H1 (cell line): ENCODE measurements at regions not wholly inside any gene's neighbourhood (a gene's known extent, or its start where the extent isn't known, plus 50 kb on each side); places are given as distances from the start of the nearest gene placed in this dataset.

Experiments used
- CTCF ChIA-PET: fragments of 300-600 bp; sonication (Branson Sonifier 250); formaldehyde crosslinking; loops from one replicate; lab custom pipeline; 2021; ENCODE audit not compliant: partially characterized antibody; lab: Charles Lee
- POLR2A ChIA-PET: fragments of 300-600 bp; sonication (Branson Sonifier 250); formaldehyde crosslinking; loops from one replicate; lab custom pipeline; 2021; ENCODE audit warnings: inconsistent platforms; ENCODE audit not compliant: partially characterized antibody; lab: Charles Lee
- DNase-seq, 2 experiments: peaks; one replicate each; pipeline versions ENCODE4 v3.0.0 to v3.0.0-alpha.2; 2010 to 2022; ENCODE audit warnings: low spot score in 2 of 2, low read depth in 1 of 2, mixed read lengths in 1 of 2
- FAIRE-seq: peaks from 2 replicates; lab custom pipeline; 2011; peaks lifted over from hg19 to GRCh38; lab: Jason Lieb, UNC
- H2AFZ ChIP-seq: 2 replicates; pipeline ENCODE4 v1.8.1; 2012; ENCODE audit warnings: low read length, inconsistent platforms
- H2AK5ac ChIP-seq: 2 replicates; pipeline ENCODE4 v1.6.1; 2013; ENCODE audit warnings: low read depth, low read length
- H2BK120ac ChIP-seq: replicated peaks from 2 replicates; pipeline ENCODE3; 2013; ENCODE audit warnings: low read depth, low read length, inconsistent platforms
- H2BK12ac ChIP-seq: 2 replicates; pipeline ENCODE4 v1.6.1; 2013; ENCODE audit warnings: low read depth, low read length
- H2BK15ac ChIP-seq: 2 replicates; pipeline ENCODE4 v1.6.1; 2013; ENCODE audit warnings: low read length
- H2BK20ac ChIP-seq: 2 replicates; pipeline ENCODE4 v1.6.1; 2013; ENCODE audit warnings: low read length
- H2BK5ac ChIP-seq: 2 replicates; pipeline ENCODE4 v1.6.1; 2013; ENCODE audit warnings: low read depth, low read length
- H3K14ac ChIP-seq: 2 replicates; pipeline ENCODE4 v1.6.1; 2013; ENCODE audit warnings: inconsistent platforms; ENCODE audit not compliant: insufficient read length
- H3K18ac ChIP-seq: 2 replicates; pipeline ENCODE4 v1.6.1; 2013; ENCODE audit warnings: low read length; ENCODE audit errors: extremely low read depth
- H3K23ac ChIP-seq: 2 replicates; pipeline ENCODE4 v1.6.1; 2013; ENCODE audit warnings: inconsistent platforms; ENCODE audit not compliant: insufficient read length
- H3K23me2 ChIP-seq: 2 replicates; pipeline ENCODE4 v1.6.1; 2013; ENCODE audit warnings: low read depth, low read length
- H3K27ac ChIP-seq: 2 replicates; pipeline ENCODE4 v1.6.1; 2011; ENCODE audit warnings: low read depth, low read length, inconsistent platforms
- H3K27me3 ChIP-seq, 4 experiments: replicated peaks in 1 of 4; 1 replicate in 1 of 4; 2 replicates in 3 of 4; pipeline versions ENCODE4 v1.6.1 to v1.8.1; 2011 to 2013; ENCODE audit warnings: low read length in 3 of 4, mild to moderate bottlenecking in 3 of 4, inconsistent platforms in 2 of 4, mixed read lengths in 2 of 4, moderate library complexity in 1 of 4; ENCODE audit not compliant: control insufficient read depth in 3 of 4, insufficient read depth in 3 of 4; ENCODE audit errors: extremely low read depth in 1 of 4
- H3K36me3 ChIP-seq, 4 experiments: 2 replicates each; pipeline versions ENCODE4 v1.6.1 to v1.8.1; 2011 to 2013; ENCODE audit warnings: mild to moderate bottlenecking in 4 of 4, low read length in 3 of 4, moderate library complexity in 2 of 4, control low read depth in 1 of 4, inconsistent platforms in 1 of 4; ENCODE audit not compliant: insufficient read depth in 4 of 4, control insufficient read depth in 2 of 4
- H3K4ac ChIP-seq: replicated peaks from 2 replicates; pipeline ENCODE3; 2013; ENCODE audit warnings: low read length, low read depth, mixed read lengths, inconsistent platforms; ENCODE audit not compliant: insufficient read length
- H3K4me1 ChIP-seq, 4 experiments: replicated peaks in 1 of 4; 1 replicate in 1 of 4; 2 replicates in 3 of 4; pipeline versions ENCODE4 v1.6.1 to v1.8.1; 2011 to 2013; ENCODE audit warnings: low read length in 3 of 4, inconsistent platforms in 2 of 4, mixed read lengths in 1 of 4; ENCODE audit not compliant: insufficient read depth in 4 of 4, control insufficient read depth in 3 of 4
- H3K4me2 ChIP-seq, 2 experiments: 2 replicates each; pipeline versions ENCODE4 v1.6.1 to v1.8.1; 2011 to 2013; ENCODE audit warnings: low read depth in 2 of 2, low read length in 2 of 2, control low read depth in 1 of 2, inconsistent platforms in 1 of 2, mild to moderate bottlenecking in 1 of 2; ENCODE audit not compliant: insufficient read depth in 1 of 2
- H3K4me3 ChIP-seq, 4 experiments: fragments of 200-600, 300-600 bp in 1 of 4; sonication (generic), shearing (Covaris generic), sonication (Bioruptor Twin) in 1 of 4; 2 replicates each; pipeline versions ENCODE4 v1.5.1 to v1.8.1; 2011 to 2016; ENCODE audit warnings: low read length in 4 of 4, low read depth in 3 of 4, control low read depth in 2 of 4, inconsistent platforms in 2 of 4, mild to moderate bottlenecking in 2 of 4, mixed read lengths in 1 of 4, moderate library complexity in 1 of 4; ENCODE audit not compliant: insufficient read depth in 2 of 4; ENCODE audit errors: extremely low read depth in 1 of 4
- H3K56ac ChIP-seq: replicated peaks from 2 replicates; pipeline ENCODE3; 2013; ENCODE audit warnings: low read depth, mild to moderate bottlenecking, mixed read lengths, low read length, inconsistent platforms; ENCODE audit not compliant: insufficient read length
- H3K79me1 ChIP-seq: 2 replicates; pipeline ENCODE4 v1.6.1; 2013; ENCODE audit warnings: low read depth, low read length, control low read depth
- H3K79me2 ChIP-seq, 2 experiments: 2 replicates each; pipeline versions ENCODE4 v1.6.1 to v1.8.1; 2012 to 2013; ENCODE audit warnings: low read length in 2 of 2, mild to moderate bottlenecking in 2 of 2, inconsistent platforms in 1 of 2; ENCODE audit not compliant: insufficient read depth in 2 of 2, control insufficient read depth in 1 of 2
- H3K9ac ChIP-seq, 4 experiments: replicated peaks in 1 of 4; 1 replicate in 1 of 4; 2 replicates in 3 of 4; pipeline versions ENCODE4 v1.6.1 to v1.8.1; 2011 to 2013; ENCODE audit warnings: low read depth in 3 of 4, low read length in 3 of 4, control low read depth in 2 of 4, mild to moderate bottlenecking in 2 of 4, moderate library complexity in 2 of 4, inconsistent platforms in 1 of 4; ENCODE audit errors: extremely low read depth in 1 of 4
- H3K9me3 ChIP-seq, 2 experiments: 2 replicates each; pipeline versions ENCODE4 v1.6.1 to v1.8.1; 2012 to 2013; ENCODE audit warnings: mild to moderate bottlenecking in 2 of 2, moderate library complexity in 2 of 2, control low read depth in 1 of 2, inconsistent platforms in 1 of 2, low read depth in 1 of 2, low read length in 1 of 2, mixed read lengths in 1 of 2; ENCODE audit not compliant: insufficient read depth in 2 of 2
- H4K20me1 ChIP-seq, 2 experiments: replicated peaks in 1 of 2; 2 replicates each; pipeline versions ENCODE3 to v1.8.1; 2011 to 2013; ENCODE audit warnings: inconsistent platforms in 2 of 2, low read length in 2 of 2, mild to moderate bottlenecking in 1 of 2; ENCODE audit not compliant: insufficient read depth in 2 of 2, control insufficient read depth in 1 of 2
- H4K5ac ChIP-seq: 2 replicates; pipeline ENCODE4 v1.6.1; 2013; ENCODE audit warnings: low read length, low read depth, mixed read lengths, inconsistent platforms; ENCODE audit not compliant: insufficient read length
- H4K8ac ChIP-seq: 2 replicates; pipeline ENCODE4 v1.8.0; 2013; ENCODE audit warnings: mild to moderate bottlenecking, moderate library complexity, low read length, inconsistent platforms; ENCODE audit not compliant: insufficient read depth; ENCODE audit errors: extremely low read depth
- H4K91ac ChIP-seq: replicated peaks from 2 replicates; pipeline ENCODE3; 2013; ENCODE audit warnings: low read length, mixed read lengths, inconsistent platforms; ENCODE audit not compliant: insufficient read length
- BRCA1 ChIP-seq: IDR thresholded peaks from 2 replicates; pipeline ENCODE4 v1.6.1; 2012; ENCODE audit warnings: low read depth, low read length, improper control_type of control experiment
- CREB1 ChIP-seq: IDR thresholded peaks from 2 replicates; pipeline ENCODE4 v1.6.1; 2012; ENCODE audit warnings: inconsistent platforms
- GTF2F1 ChIP-seq: IDR thresholded peaks from 2 replicates; pipeline ENCODE4 v1.6.1; 2012; ENCODE audit warnings: low read depth, low read length, improper control_type of control experiment, borderline replicate concordance
- HDAC2 ChIP-seq, 2 experiments: fragments of 300-600 bp in 1 of 2; sonication (generic) in 1 of 2; IDR thresholded peaks; 2 replicates each; pipeline ENCODE4 v1.6.1; 2011 to 2012; ENCODE audit warnings: low read depth in 2 of 2, low read length in 2 of 2, mild to moderate bottlenecking in 2 of 2, moderate library complexity in 2 of 2, borderline replicate concordance in 1 of 2, inconsistent platforms in 1 of 2
- POLR2AphosphoS5 ChIP-seq: IDR thresholded peaks from 2 replicates; pipeline ENCODE4 v1.6.1; 2011; ENCODE audit warnings: low read depth, low read length
- RFX5 ChIP-seq: IDR thresholded peaks from 2 replicates; pipeline ENCODE4 v1.6.1; 2011; ENCODE audit warnings: low read depth, low read length, improper control_type of control experiment, borderline replicate concordance
- SAP30 ChIP-seq: fragments of 300-600 bp; sonication (generic); IDR thresholded peaks from 2 replicates; pipeline ENCODE4 v1.7.1; 2012; ENCODE audit warnings: low read length, moderate library complexity, mild to moderate bottlenecking, inconsistent platforms; ENCODE audit not compliant: insufficient read depth, insufficient replicate concordance
- SIRT6 ChIP-seq: IDR thresholded peaks from one replicate; pipeline ENCODE4 v1.7.1; 2012; ENCODE audit warnings: low read length, inconsistent platforms
- TAF1 ChIP-seq: IDR thresholded peaks from 2 replicates; pipeline ENCODE4 v1.6.1; 2011; ENCODE audit warnings: mild to moderate bottlenecking, low read depth, low read length
- WGBS, 2 experiments: shearing (Covaris generic) in 1 of 2; methylation state at CpG; one replicate each; pipeline versions ENCODE4 v1.1.6 to v1.1.7; 2013 to 2015; ENCODE audit warnings: low lambda C conversion rate in 2 of 2, mixed read lengths in 2 of 2, inconsistent platforms in 1 of 2, low coverage in 1 of 2, missing lambda C conversion rate in 1 of 2; ENCODE audit not compliant: insufficient replicate concordance in 2 of 2, insufficient coverage in 1 of 2, insufficient read length in 1 of 2; ENCODE audit errors: extremely low coverage in 1 of 2, missing lambda C conversion rate in 1 of 2; 5-methylcytosine and 5-hydroxymethylcytosine counted together

GRCh38 chr9:32709871-32710270 lies 73.5 kb upstream of the TMEM215 start:
- Histone ChIP-seq H3K27ac (no peak overlapping the region), H3K4me3 (no peak overlapping the region), H2BK120ac (no peak overlapping the region), H3K4ac (no peak overlapping the region), H3K4me2 (no peak overlapping the region), H3K9ac (no peak overlapping the region), H2BK5ac (no peak overlapping the region), H3K14ac (no peak overlapping the region), H2BK20ac (no peak overlapping the region), H3K18ac (no peak overlapping the region), H3K79me1 (no peaks in the 10 kb centered on the region), H4K8ac (no peak overlapping the region), H2AFZ (no peak overlapping the region), H2AK5ac (no peak overlapping the region), H3K56ac (no peak overlapping the region), H3K23me2 (no peaks in the 10 kb centered on the region), H2BK15ac (no peak overlapping the region), H3K9me3 (peaks cover 5 to 7% of the 10 kb centered on the region in 2 experiments; a peak in 3 of 4 replicates), H3K4me1 (no peaks in the 10 kb centered on the region), H3K27me3 (no peaks in the 10 kb centered on the region), H3K79me2 (no peaks in the 10 kb centered on the region), H3K23ac (no peak overlapping the region), H2BK12ac (no peak overlapping the region), H4K91ac (no peak overlapping the region), H4K20me1 (no peaks in the 10 kb centered on the region), H4K5ac (no peak overlapping the region), H3K36me3 (no peaks in the 10 kb centered on the region)
- no peak for FAIRE-seq
- WGBS, 2 experiments, result 97% methylated on average over 6 of the region's 6 CpGs; no CpG with 5 or more reads in 1 of the 2 experiments
- DNase-seq, result no peak
- ChIA-PET CTCF (interaction anchor here (1.5 kb wide), 1 partner anchor 10 kb away, joined by 5 read pairs; no protein-coding TSS in a partner anchor), POLR2A (interaction anchor here (1.0 kb wide), 1 partner anchor 315 kb away, joined by 3 read pairs; the partner anchor contains the start of gene DNAJA1)
- no peak for TF ChIP-seq HDAC2 (IDR thresholded peaks at IDR 0.05; ENCODE audit: borderline replicate concordance in 1 of 2, low read depth in 2 of 2, low read length in 2 of 2)
- TF ChIP-seq TAF1, result no peak
- no peak for TF ChIP-seq RFX5
- no peak for TF ChIP-seq BRCA1
- TF ChIP-seq SIRT6, result no peak
- no peak for TF ChIP-seq SAP30
- no peak for TF ChIP-seq GTF2F1
- TF ChIP-seq POLR2AphosphoS5, result no peak
- no peak for TF ChIP-seq CREB1
